HCT116 (cell line): ENCODE measurements at regions not wholly inside any gene's neighbourhood (a gene's known extent, or its start where the extent isn't known, plus 50 kb on each side); places are given as distances from the start of the nearest gene placed in this dataset.

Source experiments
- ATAC-seq: fragments of 200-7000 bp; cut with Tn5 transposase; 2 replicates; pipeline ENCODE4 v1.9.1; 2020; ENCODE audit warnings: mild to moderate bottlenecking, moderate library complexity
- BruUV-seq: library from RNA; stranded (reverse); fragments of 400-500 nt; replicated peaks from 2 replicates; lab custom pipeline; 2021; lab: Mats Ljungman, UMichigan
- CTCF ChIA-PET: fragments of 300-600 bp; sonication (Branson Sonifier 250); formaldehyde crosslinking; loops from one replicate; lab custom pipeline; 2021; ENCODE audit warnings: antibody characterized with exemption; lab: Charles Lee
- POLR2A ChIA-PET: fragments of 300-600, 350-600 bp; sonication (Branson Sonifier 250); formaldehyde crosslinking; loops from one replicate; lab custom pipeline; 2021; ENCODE audit warnings: antibody characterized with exemption; lab: Charles Lee
- RAD21 ChIA-PET, 2 experiments: fragments of 300-600 bp; sonication (Branson Sonifier 250); formaldehyde crosslinking; loops; one replicate each; lab custom pipeline; 2023; ENCODE audit warnings: low total read pairs in 2 of 2; ENCODE audit not compliant: uncharacterized antibody in 2 of 2, unreplicated experiment in 2 of 2, low non-redundant PET in 1 of 2; lab: Charles Lee
- DNase-seq: peaks from one replicate; pipeline ENCODE4 v3.0.0-alpha.2; 2010; ENCODE audit warnings: low read depth, low spot score
- H2AFZ ChIP-seq: fragments of 200-600 bp; shearing (Covaris generic), sonication (generic); 2 replicates; pipeline ENCODE4 v1.6.1; 2017; ENCODE audit warnings: low read depth, mixed run types, mixed read lengths, antibody characterized with exemption, low read length; ENCODE audit not compliant: poor library complexity, severe bottlenecking
- H3K27ac ChIP-seq: 2 replicates; pipeline ENCODE4 v1.5.1; 2012; ENCODE audit warnings: low read depth, low read length
- H3K27me3 ChIP-seq: fragments of 200-600 bp; sonication (generic); 2 replicates; pipeline ENCODE4 v1.6.1; 2016; ENCODE audit warnings: mixed run types, low read length, mixed read lengths; ENCODE audit not compliant: insufficient read depth
- H3K36me3 ChIP-seq, 2 experiments: fragments of 200-500 bp in 1 of 2; fragments of 200-600 bp in 1 of 2; sonication (Bioruptor generic) in 1 of 2; sonication (generic) in 1 of 2; 2 replicates each; pipeline versions ENCODE4 v1.5.1 to v1.6.1; 2014 to 2016; ENCODE audit warnings: low read length in 2 of 2, inconsistent platforms in 1 of 2, mixed read lengths in 1 of 2, mixed run types in 1 of 2; ENCODE audit not compliant: insufficient read depth in 2 of 2, control insufficient read depth in 1 of 2
- H3K4me1 ChIP-seq, 2 experiments: fragments of 200-600 bp in 1 of 2; sonication (generic) in 1 of 2; 2 replicates each; pipeline versions ENCODE4 v1.5.1 to v1.6.1; 2012 to 2017; ENCODE audit warnings: low read length in 2 of 2, inconsistent platforms in 1 of 2, mild to moderate bottlenecking in 1 of 2, mixed read lengths in 1 of 2, mixed run types in 1 of 2, moderate library complexity in 1 of 2; ENCODE audit not compliant: insufficient read depth in 2 of 2, control insufficient read depth in 1 of 2
- H3K4me2 ChIP-seq: fragments of 200-600 bp; sonication (generic); 2 replicates; pipeline ENCODE4 v1.6.1; 2017; ENCODE audit warnings: mixed run types, low read length, mixed read lengths
- H3K4me3 ChIP-seq, 2 experiments: fragments of 200-600 bp in 1 of 2; sonication (generic) in 1 of 2; replicated peaks in 1 of 2; 2 replicates each; pipeline ENCODE4 v1.5.1; 2011 to 2016; ENCODE audit warnings: low read length in 2 of 2, control low read depth in 1 of 2, low read depth in 1 of 2, mild to moderate bottlenecking in 1 of 2, mixed read lengths in 1 of 2, mixed run types in 1 of 2
- H3K79me2 ChIP-seq: fragments of 200-600 bp; sonication (generic); 2 replicates; pipeline ENCODE4 v1.6.1; 2017; ENCODE audit warnings: mild to moderate bottlenecking, mixed run types, low read length, moderate library complexity, mixed read lengths; ENCODE audit not compliant: insufficient read depth
- H3K9ac ChIP-seq: fragments of 200-600 bp; sonication (generic); 2 replicates; pipeline ENCODE4 v1.6.1; 2016; ENCODE audit warnings: low read length, mixed read lengths
- H3K9me2 ChIP-seq: fragments of 200-600 bp; sonication (generic), shearing (Covaris generic); 2 replicates; pipeline ENCODE4 v1.6.1; 2017; ENCODE audit warnings: mixed run types, mild to moderate bottlenecking, moderate library complexity; ENCODE audit not compliant: insufficient read depth
- H3K9me3 ChIP-seq, 2 experiments: fragments of 200-500 bp in 1 of 2; fragments of 200-600 bp in 1 of 2; sonication (Bioruptor generic) in 1 of 2; sonication (generic) in 1 of 2; 2 replicates each; pipeline ENCODE4 v1.6.1; 2014 to 2017; ENCODE audit warnings: low read length in 2 of 2, mixed read lengths in 2 of 2, inconsistent platforms in 1 of 2, low read depth in 1 of 2, mild to moderate bottlenecking in 1 of 2, mixed run types in 1 of 2, moderate library complexity in 1 of 2; ENCODE audit not compliant: control insufficient read depth in 1 of 2, insufficient read depth in 1 of 2
- H4K20me1 ChIP-seq: fragments of 200-600 bp; sonication (generic), shearing (Covaris generic); 2 replicates; pipeline ENCODE4 v1.6.1; 2017; ENCODE audit warnings: mixed run types, mild to moderate bottlenecking, moderate library complexity; ENCODE audit not compliant: insufficient read depth
- CBX3 ChIP-seq: IDR thresholded peaks from 2 replicates; pipeline ENCODE4 v1.6.1; 2012; ENCODE audit warnings: low read depth
- ELF1 ChIP-seq: IDR thresholded peaks from 2 replicates; pipeline ENCODE4 v1.6.1; 2012; ENCODE audit warnings: low read depth, borderline replicate concordance
- EZH2 ChIP-seq: fragments of 200-600 bp; sonication (generic); IDR thresholded peaks from 2 replicates; pipeline ENCODE4 v1.6.1; 2017; ENCODE audit warnings: antibody characterized with exemption, mixed run types
- FOSL1 ChIP-seq: IDR thresholded peaks from 2 replicates; pipeline ENCODE4 v1.6.1; 2012; ENCODE audit warnings: low read depth
- MAX ChIP-seq: IDR thresholded peaks from 2 replicates; pipeline ENCODE4 v1.6.1; 2012
- POLR2A ChIP-seq: IDR thresholded peaks from 2 replicates; pipeline ENCODE4 v1.7.0; 2011; ENCODE audit warnings: borderline replicate concordance; ENCODE audit not compliant: insufficient read depth, insufficient read length; ENCODE audit errors: extremely low read depth
- POLR2AphosphoS5 ChIP-seq: IDR thresholded peaks from 2 replicates; pipeline ENCODE4 v1.6.1; 2011; ENCODE audit warnings: mild to moderate bottlenecking, low read depth, low read length, moderate library complexity
- REST ChIP-seq: IDR thresholded peaks from 2 replicates; pipeline ENCODE4 v1.6.1; 2012; ENCODE audit warnings: low read depth
- YY1 ChIP-seq: IDR thresholded peaks from 2 replicates; pipeline ENCODE4 v1.6.1; 2011; ENCODE audit warnings: low read length, low read depth, moderate library complexity, mild to moderate bottlenecking; ENCODE audit not compliant: insufficient replicate concordance; ENCODE audit errors: extremely low read depth
- ZFX ChIP-seq: fragments of 450-650 bp; IDR thresholded peaks from 2 replicates; pipeline ENCODE4 v1.6.1; 2017
- ZNF274 ChIP-seq: fragments of 200-500 bp; sonication (Bioruptor generic); IDR thresholded peaks from 2 replicates; pipeline ENCODE4 v1.6.1; 2014; ENCODE audit warnings: mild to moderate bottlenecking, low read depth, low read length, inconsistent platforms
- intact Hi-C: fragments of 100-400 bp; cut with micrococcal nuclease; formaldehyde crosslinking; loops from 2 replicates; pipeline ENCODE4 v1.10.0; 2022

DNA sequence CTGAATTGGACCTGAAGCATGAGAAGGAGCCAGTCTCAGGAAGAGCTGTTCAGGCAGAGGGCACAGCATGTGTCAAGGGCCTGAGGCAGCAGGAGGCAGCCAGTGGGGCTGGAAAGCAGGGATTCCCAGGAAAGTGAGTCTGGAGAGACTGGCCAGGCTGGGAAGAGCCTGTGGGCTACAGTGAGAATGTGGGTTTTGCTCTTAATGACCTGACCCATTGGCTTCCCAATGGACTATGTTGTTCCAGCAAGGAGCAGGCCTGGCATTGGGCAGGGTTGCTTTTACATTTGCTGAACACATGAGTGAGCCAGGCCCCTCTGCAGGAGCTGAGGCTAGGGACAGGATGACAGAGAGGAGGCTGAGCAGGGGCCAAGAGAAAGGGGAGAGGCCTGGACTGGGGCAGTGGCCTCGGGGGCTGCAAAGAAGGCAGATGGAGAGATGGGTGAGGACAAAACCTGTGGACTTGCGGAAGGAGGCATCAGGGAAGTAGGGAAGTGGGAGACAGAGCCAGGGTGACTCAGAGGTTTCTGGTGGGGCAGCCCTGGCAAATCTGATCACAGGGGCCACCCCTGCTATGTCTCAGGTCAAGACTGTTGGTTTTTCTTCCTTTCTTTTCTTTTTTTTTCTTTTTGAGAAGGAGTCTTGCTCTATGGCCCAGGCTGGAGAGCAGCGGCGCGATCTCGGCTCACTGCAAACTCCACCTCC lies 65.9 kb upstream of the NEK6 start:
- RAD21 ChIA-PET, result no interaction called here
- CTCF ChIA-PET, result no interaction called here
- H2AFZ ChIP-seq, result no peak overlapping the region
- H3K27me3 ChIP-seq, result no peaks in the 10 kb centered on the region
- no peaks in the 10 kb centered on the region for H4K20me1 ChIP-seq
- POLR2A ChIA-PET, result no interaction called here
- no peaks in the 10 kb centered on the region for H3K9me2 ChIP-seq
- TF ChIP-seq ELF1 (no peak), POLR2AphosphoS5 (no peak), ZFX (no peak), YY1 (no peak), ZNF274 (no peak), MAX (no peak), FOSL1 (no peak), CBX3 (no peak), EZH2 (no peak)
- no peaks in the 10 kb centered on the region for H3K4me1 ChIP-seq
- H3K27ac ChIP-seq, result no peak overlapping the region
- DNase-seq (no peak), ATAC-seq (no peak)
- H3K79me2 ChIP-seq, result no peaks in the 10 kb centered on the region
- no TSS peak for BruUV-seq
- no peak overlapping the region for H3K4me3 ChIP-seq
- no peak overlapping the region for H3K4me2 ChIP-seq
- intact Hi-C loops, result no loop called here
- no peak overlapping the region for H3K9ac ChIP-seq
- no peaks in the 10 kb centered on the region for H3K9me3 ChIP-seq
- H3K36me3 ChIP-seq, result no peaks in the 10 kb centered on the region

DNA sequence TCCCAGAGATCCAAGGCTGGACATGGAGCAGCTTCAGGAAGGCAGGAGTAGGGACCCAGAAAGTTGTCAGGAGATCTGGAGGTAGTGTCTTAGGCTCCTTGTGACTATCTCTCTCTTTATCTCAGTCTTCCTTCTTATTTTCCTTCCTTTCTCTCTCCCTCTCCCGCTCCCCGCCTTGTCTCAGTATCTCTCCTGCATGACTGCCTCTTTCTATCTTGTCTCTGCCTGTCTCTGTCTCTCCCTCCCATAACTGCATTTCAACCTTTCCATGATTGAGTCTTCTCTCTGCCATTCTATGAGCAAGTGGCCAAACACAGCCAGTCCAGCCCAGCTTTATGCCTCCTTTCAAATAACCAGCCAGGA lies 61.0 kb upstream of the NEK6 start:
- Histone ChIP-seq H2AFZ (no peak overlapping the region), H3K9ac (no peak overlapping the region), H3K79me2 (no peaks in the 10 kb centered on the region), H3K4me2 (no peak overlapping the region), H3K4me3 (no peak overlapping the region), H3K9me3 (no peaks in the 10 kb centered on the region), H3K4me1 (no peaks in the 10 kb centered on the region), H4K20me1 (no peaks in the 10 kb centered on the region), H3K27me3 (no peaks in the 10 kb centered on the region), H3K36me3 (no peaks in the 10 kb centered on the region), H3K9me2 (no peaks in the 10 kb centered on the region), H3K27ac (no peak overlapping the region)
- intact Hi-C loops, result no loop called here
- ChIA-PET RAD21 (no interaction called here), POLR2A (no interaction called here), CTCF (no interaction called here)
- DNase-seq (no peak), ATAC-seq (no peak)
- BruUV-seq, result no TSS peak
- TF ChIP-seq REST, result no peak
- TF ChIP-seq POLR2A, result no peak
- TF ChIP-seq, all 23 proteins: peak for 0
